ENCODE measurements at regions not wholly inside any gene's neighbourhood (a gene's known extent, or its start where the extent isn't known, plus 50 kb on each side); places are given as distances from the start of the nearest gene placed in this dataset.

- Histone ChIP-seq H2AK5ac (ENCODE audit: low read depth, low read length) (no peak overlapping the region), H3K36me3 (ENCODE audit: control insufficient read depth, insufficient read depth, low read length) (no peaks in the 10 kb centered on the region), H2AFZ (replicated peaks; ENCODE audit: low read length, poor library complexity) (no peak overlapping the region), H3K4me2 (ENCODE audit: low read depth, low read length) (no peak overlapping the region), H2BK120ac (ENCODE audit: low read depth, low read length) (no peak overlapping the region), H3K4ac (ENCODE audit: low read depth, low read length) (no peak overlapping the region), H3K27ac (ENCODE audit: insufficient read depth, low read length) (no peak overlapping the region), H2BK15ac (ENCODE audit: low read depth, low read length) (no peak overlapping the region), H3K23ac (ENCODE audit: low read depth, low read length) (no peak overlapping the region), H3K9ac (ENCODE audit: low read depth, low read length) (no peak overlapping the region), H3K18ac (ENCODE audit: low read depth, low read length) (no peak overlapping the region), H3K9me3 (ENCODE audit: control insufficient read depth, insufficient read depth, low read length) (no peaks in the 10 kb centered on the region), H4K20me1 (ENCODE audit: insufficient read depth, low read length) (no peaks in the 10 kb centered on the region), H4K91ac (ENCODE audit: insufficient read depth, low read depth, low read length) (no peak overlapping the region), H3K79me1 (ENCODE audit: low read depth in 1 of 2, low read length in 2 of 2) (no peaks in the 10 kb centered on the region), H3K14ac (replicated peaks; ENCODE audit: low read depth, low read length) (no peak overlapping the region), H3K4me3 (ENCODE audit: insufficient read depth, low read depth, low read length) (no peak overlapping the region), H4K8ac (ENCODE audit: low read depth in 2 of 2, low read length in 2 of 2) (no peak overlapping the region), H2BK20ac (ENCODE audit: low read depth, low read length) (no peak overlapping the region), H3K4me1 (ENCODE audit: control insufficient read depth, insufficient read depth, low read length) (no peaks in the 10 kb centered on the region), H2AK9ac (replicated peaks; ENCODE audit: low read depth, low read length, poor library complexity) (no peak overlapping the region), H3K27me3 (ENCODE audit: control insufficient read depth, insufficient read depth, low read length) (no peaks in the 10 kb centered on the region; the same call in none of the 2 replicates), H4K5ac (ENCODE audit: low read depth, low read length) (no peak overlapping the region), H3K56ac (ENCODE audit: extremely low read depth, insufficient read depth, low read length) (no peak overlapping the region), H3K9me1 (ENCODE audit: insufficient read depth, low read length) (no peaks in the 10 kb centered on the region), H2BK5ac (ENCODE audit: low read depth, low read length, poor library complexity, severe bottlenecking) (no peak overlapping the region)
- no CpG with 5 or more reads among the region's 3 CpGs for WGBS, 2 experiments (ENCODE audit: extremely low coverage in 2 of 2, insufficient read length in 1 of 2)
- in situ Hi-C loops (cut with MboI; ENCODE audit: low sequenced_read_pairs) (no loop called here), intact Hi-C loops (cut with micrococcal nuclease) (no loop called here), dilution Hi-C loops (cut with HindIII; ENCODE audit: low sequenced_read_pairs, unreplicated experiment) (no loop called here)
- ChIA-PET CTCF (no interaction called here), POLR2A (ENCODE audit: unreplicated experiment) (no interaction called here)
- TF ChIP-seq CHD1 (IDR thresholded peaks at IDR 0.05; ENCODE audit: low read depth, low read length) (no peak), RAD21 (IDR thresholded peaks at IDR 0.05; ENCODE audit: low read length) (no peak), CEBPB (IDR thresholded peaks at IDR 0.05; ENCODE audit: low read depth, low read length) (no peak), USF2 (IDR thresholded peaks at IDR 0.05; ENCODE audit: low read depth, low read length) (no peak), CTCF (conservative IDR thresholded peaks at IDR 0.05; ENCODE audit: low read depth, low read length) (no peak), NFE2L2 (IDR thresholded peaks at IDR 0.05; ENCODE audit: low read depth, low read length) (no peak), MAZ (IDR thresholded peaks at IDR 0.05; ENCODE audit: borderline replicate concordance, low read depth, low read length) (no peak)
- no peak for DNase-seq
- no peak for ATAC-seq (ENCODE audit: low read depth)
- BruUV-seq (replicated peaks) = no TSS peak
Observed at GRCh38 chr1:185529673-185530072, 204.5 kb upstream of the HMCN1 start.

All from IMR-90 (cell line).